Kidney (tissue), 13 donors: ENCODE measurements at regions not wholly inside any gene's neighbourhood (a gene's known extent, or its start where the extent isn't known, plus 50 kb on each side); places are given as distances from the start of the nearest gene placed in this dataset.
A peak's percentile ranks its signal among the peaks of the same experiment; 100 is the strongest.

Experiments used
- DNase-seq, 5 donors: peaks; one replicate each; pipeline ENCODE4 v3.0.0-alpha.2; 2013 to 2020
- FAIRE-seq: peaks from 2 replicates; lab custom pipeline; 2012; peaks lifted over from hg19 to GRCh38; lab: Jason Lieb, UNC
- H3K27ac ChIP-seq, 2 donors: one replicate each; pipeline ENCODE4 v1.7.0; 2013; ENCODE audit warnings: low read depth in 2 of 2, low read length in 2 of 2, inconsistent platforms in 1 of 2
- H3K27me3 ChIP-seq: one replicate; pipeline ENCODE4 v1.7.1; 2013; ENCODE audit warnings: low read length, inconsistent platforms; ENCODE audit not compliant: control insufficient read depth, insufficient read depth
- H3K36me3 ChIP-seq, 3 donors: one replicate each; pipeline versions ENCODE4 v1.7.0 to v1.7.1; 2013; ENCODE audit warnings: low read length in 3 of 3, control low read depth in 1 of 3, inconsistent platforms in 1 of 3; ENCODE audit not compliant: insufficient read depth in 3 of 3, control insufficient read depth in 2 of 3
- H3K4me1 ChIP-seq, 3 donors: one replicate each; pipeline versions ENCODE4 v1.7.0 to v1.7.1; 2013; ENCODE audit warnings: low read length in 3 of 3, inconsistent platforms in 1 of 3, low read depth in 1 of 3; ENCODE audit not compliant: control insufficient read depth in 2 of 3, insufficient read depth in 2 of 3
- H3K4me3 ChIP-seq, 3 donors: one replicate each; pipeline versions ENCODE4 v1.7.0 to v1.8.1; 2013; ENCODE audit warnings: low read length in 3 of 3, control low read depth in 1 of 3, inconsistent platforms in 1 of 3
- H3K9ac ChIP-seq, 3 donors: one replicate each; pipeline versions ENCODE4 v1.7.0 to v1.7.1; 2013; ENCODE audit warnings: low read length in 3 of 3, control low read depth in 1 of 3, inconsistent platforms in 1 of 3
- H3K9me3 ChIP-seq, 3 donors: one replicate each; pipeline versions ENCODE4 v1.7.0 to v1.7.1; 2013; ENCODE audit warnings: low read length in 3 of 3, control low read depth in 1 of 3, inconsistent platforms in 1 of 3; ENCODE audit not compliant: control insufficient read depth in 2 of 3, insufficient read depth in 1 of 3
- CTCF ChIP-seq: IDR thresholded peaks from 3 replicates; pipeline ENCODE4 v1.5.1; 2012; ENCODE audit warnings: mild to moderate bottlenecking, moderate library complexity, borderline replicate concordance; ENCODE audit not compliant: insufficient read depth; ENCODE audit errors: extremely low read depth
- intact Hi-C: fragments of 100-400 bp; cut with DNase I; formaldehyde crosslinking; loops from one replicate; pipeline ENCODE4 v1.11.1; 2022
- donor health status: control.
- donor health status: control.
- donor health status: control.
- donor health status: control.
- donor health status: control.
- donor health status: DM: yes; HTN: yes; CAD: no.
- donor health status: Normal renal cell carcinoma (clear cell type).

GRCh38 chr15:62544446-62544845 lies 379.4 kb upstream of the C2CD4B start:
- no peak overlapping the region for H3K9ac ChIP-seq
- intact Hi-C loops, result no loop called here
- H3K9me3 ChIP-seq, result no peaks in the 10 kb centered on the region
- TF ChIP-seq CTCF, result no peak
- no peak overlapping the region for H3K27ac ChIP-seq
- no peak overlapping the region for H3K4me3 ChIP-seq
- H3K27me3 ChIP-seq, result no peaks in the 10 kb centered on the region
- FAIRE-seq (no peak), DNase-seq (no peak)
- H3K4me1 ChIP-seq, result peaks cover 0 to 3% (median 0%) of the 10 kb centered on the region in 3 donors
- H3K36me3 ChIP-seq, result no peaks in the 10 kb centered on the region

- intact Hi-C loops, result no loop called here
- H3K4me3 ChIP-seq, result no peak overlapping the region
- H3K27me3 ChIP-seq, result no peaks in the 10 kb centered on the region
- TF ChIP-seq CTCF, result no peak
- no peak overlapping the region for H3K9ac ChIP-seq
- no peaks in the 10 kb centered on the region for H3K9me3 ChIP-seq
- peaks cover 0 to 3% (median 0%) of the 10 kb centered on the region in 3 donors for H3K4me1 ChIP-seq
- H3K27ac ChIP-seq, result peak overlapping the region in 1 of 2 donors; percentile 24
- DNase-seq, result no peak
- FAIRE-seq, result no peak
- no peaks in the 10 kb centered on the region for H3K36me3 ChIP-seq
Measured at GRCh38 chr15:62545467-62546227, 380.6 kb upstream of the C2CD4B start.

- FAIRE-seq, result no peak
- DNase-seq, result no peak
- peaks cover 0 to 3% (median 0%) of the 10 kb centered on the region in 3 donors for H3K4me1 ChIP-seq
- intact Hi-C loops, result no loop called here
- no peak overlapping the region for H3K27ac ChIP-seq
- no peak for TF ChIP-seq CTCF
- no peaks in the 10 kb centered on the region for H3K9me3 ChIP-seq
- H3K9ac ChIP-seq, result no peak overlapping the region
- no peaks in the 10 kb centered on the region for H3K36me3 ChIP-seq
- no peak overlapping the region for H3K4me3 ChIP-seq
- H3K27me3 ChIP-seq, result no peaks in the 10 kb centered on the region
Measured at GRCh38 chr15:62546628-62547027, 381.5 kb upstream of the C2CD4B start.

- Histone ChIP-seq H3K4me3 (no peak overlapping the region), H3K9me3 (peaks cover 0 to 3% (median 0%) of the 10 kb centered on the region in 3 donors), H3K27me3 (no peaks in the 10 kb centered on the region), H3K36me3 (no peaks in the 10 kb centered on the region), H3K9ac (no peak overlapping the region), H3K27ac (no peak overlapping the region), H3K4me1 (peaks cover 0 to 3% (median 0%) of the 10 kb centered on the region in 3 donors)
- DNase-seq (no peak), FAIRE-seq (no peak)
- intact Hi-C loops, result no loop called here
- TF ChIP-seq CTCF, result no peak
Measured at GRCh38 chr15:62547584-62547983, 382.5 kb upstream of the C2CD4B start.
